Hepatocyte (in vitro differentiated cells): ENCODE measurements at regions not wholly inside any gene's neighbourhood (a gene's known extent, or its start where the extent isn't known, plus 50 kb on each side); places are given as distances from the start of the nearest gene placed in this dataset.

Source experiments
- DNase-seq: peaks from one replicate; pipeline ENCODE4 v3.0.0-alpha.2; 2016; ENCODE audit warnings: low spot score
- H2AFZ ChIP-seq: fragments of 200-600 bp; sonication (generic); 2 replicates; pipeline ENCODE4 v1.6.0; 2016; ENCODE audit warnings: antibody characterized with exemption, mild to moderate bottlenecking
- H3K27ac ChIP-seq: fragments of 200-600 bp; sonication (generic); 2 replicates; pipeline ENCODE4 v1.5.1; 2016; ENCODE audit warnings: mild to moderate bottlenecking
- H3K27me3 ChIP-seq: fragments of 200-600 bp; sonication (generic); 2 replicates; pipeline ENCODE4 v1.6.1; 2016
- H3K36me3 ChIP-seq: fragments of 200-600 bp; sonication (generic); replicated peaks from 2 replicates; pipeline ENCODE4 v1.5.1; 2016; ENCODE audit warnings: low read depth; ENCODE audit not compliant: insufficient read depth
- H3K4me1 ChIP-seq: fragments of 200-600 bp; sonication (generic); 2 replicates; pipeline ENCODE4 v1.5.1; 2016; ENCODE audit warnings: mild to moderate bottlenecking, moderate library complexity; ENCODE audit not compliant: insufficient read depth
- H3K4me2 ChIP-seq: fragments of 200-600 bp; sonication (generic); 2 replicates; pipeline ENCODE4 v1.6.0; 2016
- H3K4me3 ChIP-seq: fragments of 200-600 bp; sonication (generic); 2 replicates; pipeline ENCODE4 v1.5.1; 2016; ENCODE audit warnings: mild to moderate bottlenecking
- H3K79me2 ChIP-seq: fragments of 200-600 bp; sonication (generic); 2 replicates; pipeline ENCODE4 v1.6.0; 2017; ENCODE audit warnings: mild to moderate bottlenecking
- H3K9me2 ChIP-seq: fragments of 200-600 bp; sonication (generic); replicated peaks from 2 replicates; pipeline ENCODE4 v1.6.0; 2017; ENCODE audit warnings: mild to moderate bottlenecking; ENCODE audit not compliant: insufficient read depth
- H3K9me3 ChIP-seq: fragments of 200-600 bp; sonication (generic); 2 replicates; pipeline ENCODE4 v1.5.1; 2016; ENCODE audit warnings: low read depth, mild to moderate bottlenecking
- H4K20me1 ChIP-seq: fragments of 200-600 bp; sonication (generic); 2 replicates; pipeline ENCODE4 v1.6.0; 2016; ENCODE audit warnings: mild to moderate bottlenecking; ENCODE audit not compliant: insufficient read depth, poor library complexity, severe bottlenecking
- CTCF ChIP-seq: fragments of 200-600 bp; sonication (generic); IDR thresholded peaks from 2 replicates; pipeline ENCODE4 v1.5.1; 2016; ENCODE audit warnings: antibody characterized with exemption, mild to moderate bottlenecking; ENCODE audit not compliant: poor library complexity
- EZH2 ChIP-seq: fragments of 200-600 bp; sonication (generic); IDR thresholded peaks from 2 replicates; pipeline ENCODE4 v1.6.1; 2016; ENCODE audit warnings: antibody characterized with exemption, mild to moderate bottlenecking, borderline replicate concordance
- EZH2phosphoT487 ChIP-seq: fragments of 200-600 bp; sonication (generic); IDR thresholded peaks from one replicate; pipeline ENCODE4 v1.6.1; 2018; ENCODE audit warnings: antibody characterized with exemption, mild to moderate bottlenecking, low read depth, moderate library complexity; ENCODE audit not compliant: unreplicated experiment, severe bottlenecking
- WGBS: methylation state at CpG from one replicate; pipeline ENCODE4 v1.1.6; 2016; ENCODE audit warnings: low lambda C conversion rate; ENCODE audit errors: missing lambda C conversion rate; 5-methylcytosine and 5-hydroxymethylcytosine counted together

- H3K9me2 ChIP-seq = no peaks in the 10 kb centered on the region
- TF ChIP-seq CTCF (no peak), EZH2phosphoT487 (no peak), EZH2 (no peak)
- no peak for DNase-seq
- no peak overlapping the region for H2AFZ ChIP-seq
- no peaks in the 10 kb centered on the region for H3K27me3 ChIP-seq
- no peaks in the 10 kb centered on the region for H3K9me3 ChIP-seq
- no peak overlapping the region for H3K4me3 ChIP-seq
- no peaks in the 10 kb centered on the region for H3K36me3 ChIP-seq
- no peaks in the 10 kb centered on the region for H3K79me2 ChIP-seq
- H3K4me2 ChIP-seq = no peak overlapping the region
- no peaks in the 10 kb centered on the region for H3K4me1 ChIP-seq
- no peaks in the 10 kb centered on the region for H4K20me1 ChIP-seq
- no peak overlapping the region for H3K27ac ChIP-seq
- 81% methylated on average over 1 of the region's 1 CpG for WGBS
These were observed 89.1 kb downstream of the NAA11 start for GRCh38 chr4:79236785-79237184.

GRCh38 chr4:79235095-79235494 lies 90.8 kb downstream of the NAA11 start:
- Histone ChIP-seq H3K27me3 (no peaks in the 10 kb centered on the region), H3K27ac (no peak overlapping the region), H3K36me3 (no peaks in the 10 kb centered on the region), H3K4me1 (no peaks in the 10 kb centered on the region), H3K79me2 (no peaks in the 10 kb centered on the region), H4K20me1 (no peaks in the 10 kb centered on the region), H3K9me2 (no peaks in the 10 kb centered on the region), H3K4me3 (no peak overlapping the region), H2AFZ (no peak overlapping the region), H3K4me2 (no peak overlapping the region), H3K9me3 (no peaks in the 10 kb centered on the region)
- TF ChIP-seq CTCF (no peak), EZH2phosphoT487 (no peak), EZH2 (no peak)
- WGBS = 97% methylated on average over 4 of the region's 4 CpGs
- DNase-seq = no peak

- H3K4me2 ChIP-seq = no peak overlapping the region
- no peaks in the 10 kb centered on the region for H3K9me2 ChIP-seq
- H3K36me3 ChIP-seq = no peaks in the 10 kb centered on the region
- no peak overlapping the region for H3K4me3 ChIP-seq
- no peaks in the 10 kb centered on the region for H4K20me1 ChIP-seq
- H3K27me3 ChIP-seq = no peaks in the 10 kb centered on the region
- no peak for DNase-seq
- no peaks in the 10 kb centered on the region for H3K9me3 ChIP-seq
- WGBS = 79% methylated on average over 2 of the region's 2 CpGs
- H3K79me2 ChIP-seq = no peaks in the 10 kb centered on the region
- H3K4me1 ChIP-seq = no peaks in the 10 kb centered on the region
- TF ChIP-seq EZH2phosphoT487 = no peak
- TF ChIP-seq EZH2 = no peak
- TF ChIP-seq CTCF = no peak
- H3K27ac ChIP-seq = no peak overlapping the region
- H2AFZ ChIP-seq = no peak overlapping the region
These were observed 92.0 kb downstream of the NAA11 start for GRCh38 chr4:79233820-79234219.

- H3K4me1 ChIP-seq = no peaks in the 10 kb centered on the region
- H3K79me2 ChIP-seq = no peaks in the 10 kb centered on the region
- no peak overlapping the region for H3K27ac ChIP-seq
- H3K36me3 ChIP-seq = no peaks in the 10 kb centered on the region
- H3K9me2 ChIP-seq = no peaks in the 10 kb centered on the region
- no peak overlapping the region for H3K4me3 ChIP-seq
- no peak overlapping the region for H2AFZ ChIP-seq
- DNase-seq = no peak
- no peak overlapping the region for H3K4me2 ChIP-seq
- no peaks in the 10 kb centered on the region for H3K9me3 ChIP-seq
- no peaks in the 10 kb centered on the region for H3K27me3 ChIP-seq
- H4K20me1 ChIP-seq = no peaks in the 10 kb centered on the region
- TF ChIP-seq EZH2phosphoT487 (no peak), CTCF (no peak), EZH2 (no peak)
These were observed 93.3 kb downstream of the NAA11 start for GRCh38 chr4:79232540-79232939.
